IMR-90 (cell line): ENCODE measurements at regions not wholly inside any gene's neighbourhood (a gene's known extent, or its start where the extent isn't known, plus 50 kb on each side); places are given as distances from the start of the nearest gene placed in this dataset.
A peak's percentile ranks its signal among the peaks of the same experiment; 100 is the strongest.

ENCODE experiments used
- ATAC-seq: fragments of 200-7000 bp; cut with Tn5 transposase; 2 replicates; pipeline ENCODE4 v1.9.1; 2020; ENCODE audit warnings: low read depth, mild to moderate bottlenecking, moderate library complexity
- BruUV-seq: library from RNA; stranded (reverse); fragments of 400-500 nt; replicated peaks from 2 replicates; lab custom pipeline; 2021; lab: Mats Ljungman, UMichigan
- CTCF ChIA-PET: fragments of 300-600 bp; formaldehyde crosslinking; extraction: SDS; loops from one replicate; lab custom pipeline; 2021; ENCODE audit warnings: antibody characterized with exemption; lab: Yijun Ruan, JAX
- POLR2A ChIA-PET: fragments of 300-600 bp; sonication (Branson Sonifier 250); formaldehyde crosslinking; loops from one replicate; lab custom pipeline; 2022; ENCODE audit warnings: antibody characterized with exemption; ENCODE audit not compliant: unreplicated experiment; lab: Charles Lee
- DNase-seq: peaks from one replicate; pipeline ENCODE4 v3.0.0; 2013
- H2AFZ ChIP-seq: replicated peaks from 2 replicates; pipeline ENCODE3; 2013; ENCODE audit warnings: low read length, mild to moderate bottlenecking; ENCODE audit not compliant: poor library complexity
- H2AK5ac ChIP-seq: 2 replicates; pipeline ENCODE4 v1.6.1; 2013; ENCODE audit warnings: low read depth, low read length, inconsistent platforms
- H2AK9ac ChIP-seq: replicated peaks from 2 replicates; pipeline ENCODE3; 2013; ENCODE audit warnings: mild to moderate bottlenecking, low read depth, low read length, moderate library complexity; ENCODE audit not compliant: poor library complexity
- H2BK120ac ChIP-seq: 2 replicates; pipeline ENCODE4 v1.6.1; 2013; ENCODE audit warnings: low read depth, low read length, inconsistent platforms
- H2BK15ac ChIP-seq: 3 replicates; pipeline ENCODE4 v1.6.1; 2013; ENCODE audit warnings: low read depth, low read length, inconsistent platforms
- H2BK20ac ChIP-seq: 2 replicates; pipeline ENCODE4 v1.6.1; 2013; ENCODE audit warnings: low read depth, mild to moderate bottlenecking, inconsistent platforms, low read length, moderate library complexity
- H2BK5ac ChIP-seq: 2 replicates; pipeline ENCODE4 v1.6.1; 2013; ENCODE audit warnings: mild to moderate bottlenecking, low read depth, low read length, inconsistent platforms; ENCODE audit not compliant: poor library complexity, severe bottlenecking
- H3K14ac ChIP-seq: replicated peaks from 2 replicates; pipeline ENCODE4 v1.6.1; 2013; ENCODE audit warnings: low read depth, low read length, inconsistent platforms
- H3K18ac ChIP-seq: 2 replicates; pipeline ENCODE4 v1.6.1; 2013; ENCODE audit warnings: low read depth, low read length, control low read depth
- H3K23ac ChIP-seq: 2 replicates; pipeline ENCODE4 v1.6.1; 2013; ENCODE audit warnings: low read depth, low read length, inconsistent platforms
- H3K27ac ChIP-seq: 2 replicates; pipeline ENCODE4 v1.5.1; 2013; ENCODE audit warnings: mild to moderate bottlenecking, control low read depth, low read length; ENCODE audit not compliant: insufficient read depth
- H3K27me3 ChIP-seq: 2 replicates; pipeline ENCODE4 v1.6.1; 2013; ENCODE audit warnings: low read length; ENCODE audit not compliant: control insufficient read depth, insufficient read depth
- H3K36me3 ChIP-seq: 2 replicates; pipeline ENCODE4 v1.6.1; 2013; ENCODE audit warnings: low read length, mixed read lengths; ENCODE audit not compliant: control insufficient read depth, insufficient read depth
- H3K4ac ChIP-seq: 2 replicates; pipeline ENCODE4 v1.6.1; 2013; ENCODE audit warnings: low read depth, low read length, inconsistent platforms
- H3K4me1 ChIP-seq: 2 replicates; pipeline ENCODE4 v1.6.1; 2013; ENCODE audit warnings: low read length, mixed read lengths; ENCODE audit not compliant: control insufficient read depth, insufficient read depth
- H3K4me2 ChIP-seq: 2 replicates; pipeline ENCODE4 v1.6.1; 2013; ENCODE audit warnings: low read depth, mild to moderate bottlenecking, control low read depth, low read length, moderate library complexity
- H3K4me3 ChIP-seq: 2 replicates; pipeline ENCODE4 v1.5.1; 2013; ENCODE audit warnings: low read depth, mild to moderate bottlenecking, control low read depth, low read length, moderate library complexity; ENCODE audit not compliant: insufficient read depth
- H3K56ac ChIP-seq: 2 replicates; pipeline ENCODE4 v1.6.1; 2013; ENCODE audit warnings: low read length, inconsistent platforms; ENCODE audit not compliant: insufficient read depth; ENCODE audit errors: extremely low read depth
- H3K79me1 ChIP-seq, 2 experiments: 2 replicates each; pipeline ENCODE4 v1.6.1; 2013; ENCODE audit warnings: low read length in 2 of 2, inconsistent platforms in 1 of 2, low read depth in 1 of 2
- H3K9ac ChIP-seq: 2 replicates; pipeline ENCODE4 v1.6.1; 2013; ENCODE audit warnings: low read depth, low read length, control low read depth
- H3K9me1 ChIP-seq: 2 replicates; pipeline ENCODE4 v1.6.1; 2013; ENCODE audit warnings: low read length, inconsistent platforms; ENCODE audit not compliant: insufficient read depth
- H3K9me3 ChIP-seq: 2 replicates; pipeline ENCODE4 v1.6.1; 2013; ENCODE audit warnings: low read length; ENCODE audit not compliant: control insufficient read depth, insufficient read depth
- H4K20me1 ChIP-seq: 2 replicates; pipeline ENCODE4 v1.6.1; 2013; ENCODE audit warnings: low read length, inconsistent platforms; ENCODE audit not compliant: insufficient read depth
- H4K5ac ChIP-seq: 2 replicates; pipeline ENCODE4 v1.6.1; 2013; ENCODE audit warnings: mild to moderate bottlenecking, low read depth, low read length, control low read depth
- H4K8ac ChIP-seq, 2 experiments: 2 replicates each; pipeline ENCODE4 v1.6.1; 2013; ENCODE audit warnings: low read depth in 2 of 2, low read length in 2 of 2, control low read depth in 1 of 2, inconsistent platforms in 1 of 2
- H4K91ac ChIP-seq: 2 replicates; pipeline ENCODE4 v1.6.1; 2013; ENCODE audit warnings: low read depth, low read length, inconsistent platforms; ENCODE audit not compliant: insufficient read depth
- BHLHE40 ChIP-seq: fragments of 150-350 bp; IDR thresholded peaks from 2 replicates; pipeline ENCODE4 v1.6.1; 2016; ENCODE audit warnings: mild to moderate bottlenecking, low read depth, low read length
- CEBPB ChIP-seq: IDR thresholded peaks from 2 replicates; pipeline ENCODE4 v1.6.1; 2012; ENCODE audit warnings: low read depth, low read length, improper control_type of control experiment
- MAFK ChIP-seq: IDR thresholded peaks from 2 replicates; pipeline ENCODE4 v1.6.1; 2012; ENCODE audit warnings: low read depth, low read length, improper control_type of control experiment
- MAZ ChIP-seq: IDR thresholded peaks from 2 replicates; pipeline ENCODE4 v1.6.1; 2012; ENCODE audit warnings: low read depth, mild to moderate bottlenecking, low read length, improper control_type of control experiment, moderate library complexity, borderline replicate concordance
- WGBS, 2 experiments: methylation state at CpG; one replicate each; pipeline versions ENCODE4 v1.1.5 to v1.1.7; 2013; ENCODE audit warnings: missing lambda C conversion rate in 2 of 2; ENCODE audit not compliant: insufficient read length in 1 of 2; ENCODE audit errors: extremely low coverage in 2 of 2; 5-methylcytosine and 5-hydroxymethylcytosine counted together
- dilution Hi-C: fragments of 300-500 bp; cut with HindIII; formaldehyde crosslinking; loops from one replicate; pipeline ENCODE4 v1.14.3; 2018; ENCODE audit warnings: low sequenced_read_pairs; ENCODE audit not compliant: unreplicated experiment
- in situ Hi-C: fragments of 300-500 bp; cut with MboI; formaldehyde crosslinking; loops from 3 replicates; pipeline ENCODE4 v1.14.3; 2019; ENCODE audit warnings: low sequenced_read_pairs, inconsistent platforms, mixed read lengths
- intact Hi-C: fragments of 100-400 bp; cut with micrococcal nuclease; formaldehyde crosslinking; loops from 2 replicates; pipeline ENCODE4 v1.10.0; 2022

GRCh38 chr2:181814057-181814491 lies 77.5 kb upstream of the ITPRID2 start:
- peak overlapping the region; percentile 89 for H2BK20ac ChIP-seq
- peak overlapping the region; percentile 72 for H4K91ac ChIP-seq
- H3K4me3 ChIP-seq = no peak overlapping the region
- peak overlapping the region; percentile 56 for H2AK9ac ChIP-seq
- peaks cover 7% of the 10 kb centered on the region for H3K4me1 ChIP-seq
- peak overlapping the region; percentile 58 for H2BK5ac ChIP-seq
- H3K27me3 ChIP-seq = no peaks in the 10 kb centered on the region
- no peak overlapping the region for H3K9ac ChIP-seq
- H4K8ac ChIP-seq = peak overlapping the region; percentile 45 to 88
- peak overlapping the region; percentile 78 for H3K14ac ChIP-seq
- peak overlapping the region; percentile 87 for H4K5ac ChIP-seq
- H3K79me1 ChIP-seq = no peaks in the 10 kb centered on the region
- WGBS, 2 experiments = no CpG with 5 or more reads among the region's 3 CpGs
- TF ChIP-seq MAZ (no peak), CEBPB (0 out of 2 replicates have a peak, but pooled peaks have one; percentile 4), BHLHE40 (peak; percentile 92), MAFK (no peak)
- H2AK5ac ChIP-seq = peak overlapping the region; percentile 57
- H4K20me1 ChIP-seq = no peaks in the 10 kb centered on the region
- peak overlapping the region; percentile 83 for H3K18ac ChIP-seq
- no peak overlapping the region for H2AFZ ChIP-seq
- H3K56ac ChIP-seq = peak overlapping the region; percentile 65; the same call in 1 of the 2 replicates
- intact Hi-C loops (no loop called here), dilution Hi-C loops (no loop called here), in situ Hi-C loops (no loop called here)
- peak; percentile 84 for DNase-seq
- CTCF ChIA-PET = no interaction called here
- peak overlapping the region; percentile 8; the same call in 1 of the 2 replicates for H3K27ac ChIP-seq
- ATAC-seq = peak; percentile 59
- no TSS peak for BruUV-seq
- peak overlapping the region; percentile 54 for H3K23ac ChIP-seq
- POLR2A ChIA-PET = no interaction called here
- peak overlapping the region; percentile 92 for H2BK120ac ChIP-seq
- H2BK15ac ChIP-seq = peak overlapping the region; percentile 87
- H3K9me1 ChIP-seq = no peaks in the 10 kb centered on the region
- H3K36me3 ChIP-seq = no peaks in the 10 kb centered on the region
- H3K9me3 ChIP-seq = no peaks in the 10 kb centered on the region
- peak overlapping the region; percentile 75 for H3K4ac ChIP-seq
- no peak overlapping the region for H3K4me2 ChIP-seq
